GM12875 (cell line): ENCODE measurements at regions not wholly inside any gene's neighbourhood (a gene's known extent, or its start where the extent isn't known, plus 50 kb on each side); places are given as distances from the start of the nearest gene placed in this dataset.

ENCODE experiments used
- H3K4me3 ChIP-seq: one replicate; pipeline ENCODE4 v1.5.1; 2011; ENCODE audit warnings: low read depth, low read length, control low read depth
- CTCF ChIP-seq: IDR thresholded peaks from 2 replicates; pipeline ENCODE4 v1.5.1; 2011; ENCODE audit warnings: low read depth, mild to moderate bottlenecking, control low read depth, inconsistent platforms, low read length, moderate library complexity, borderline replicate concordance; ENCODE audit not compliant: insufficient read depth

GRCh38 chr9:119060629-119061385 is 308.4 kb downstream of the BRINP1 start:
- no peak for TF ChIP-seq CTCF
- H3K4me3 ChIP-seq: no peak overlapping the region

- no peak for TF ChIP-seq CTCF
- H3K4me3 ChIP-seq: no peak overlapping the region
These were observed 297.6 kb downstream of the BRINP1 start for GRCh38 chr9:119071636-119072035.

- no peak overlapping the region for H3K4me3 ChIP-seq
- TF ChIP-seq CTCF: no peak
These were observed 295.2 kb downstream of the BRINP1 start for GRCh38 chr9:119074017-119074416.

- H3K4me3 ChIP-seq: no peak overlapping the region
- TF ChIP-seq CTCF: no peak
These were observed 291.2 kb downstream of the BRINP1 start for GRCh38 chr9:119078015-119078414.

- no peak for TF ChIP-seq CTCF
- H3K4me3 ChIP-seq: no peak overlapping the region
These were observed 285.6 kb downstream of the BRINP1 start for GRCh38 chr9:119083673-119084072.

GRCh38 chr9:119086590-119086989 is 282.6 kb downstream of the BRINP1 start:
- TF ChIP-seq CTCF: no peak

GRCh38 chr9:119088002-119088547 is 281.2 kb downstream of the BRINP1 start:
- TF ChIP-seq CTCF: no peak
- no peak overlapping the region for H3K4me3 ChIP-seq

More at GRCh38 chr9:119086590-119086989, 282.6 kb downstream of the BRINP1 start:
- H3K4me3 ChIP-seq: no peak overlapping the region
